MM.1S (cell line): ENCODE measurements at regions not wholly inside any gene's neighbourhood (a gene's known extent, or its start where the extent isn't known, plus 50 kb on each side); places are given as distances from the start of the nearest gene placed in this dataset.

ENCODE experiments used
- EZH2 ChIP-seq: fragments of 300-600 bp; sonication (generic); optimal IDR thresholded peaks from 2 replicates; pipeline ENCODE3; 2017; ENCODE audit warnings: low read depth, mild to moderate bottlenecking, antibody characterized with exemption, low read length, mixed read lengths
- TF ChIP-seq, protein P1 (sequence below): fragments of 300-600 bp; sonication (generic); IDR thresholded peaks from 2 replicates; pipeline ENCODE4 v1.5.1; 2016; ENCODE audit warnings: antibody characterized with exemption, low read length, mixed read lengths

DNA sequence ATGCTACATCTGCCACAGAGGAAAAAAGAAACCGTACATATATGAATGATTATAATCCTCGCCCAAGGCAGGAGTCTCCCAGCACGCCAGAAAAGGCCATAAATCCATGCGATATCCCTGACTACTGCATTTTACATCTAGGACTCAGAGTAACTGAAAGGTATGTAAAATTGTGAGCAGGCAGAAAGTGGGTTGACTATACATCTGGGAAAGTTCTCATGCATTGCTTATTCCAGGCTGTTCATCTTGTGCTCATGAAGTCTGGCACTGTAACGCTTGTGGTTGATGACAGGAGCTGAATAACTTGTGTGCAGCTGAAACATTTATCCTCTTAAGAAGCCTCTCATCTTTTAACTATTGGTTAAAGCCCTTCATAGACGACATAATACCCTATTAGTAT is 193.4 kb upstream of the STEAP4 start:
- TF ChIP-seq, protein P1, sequence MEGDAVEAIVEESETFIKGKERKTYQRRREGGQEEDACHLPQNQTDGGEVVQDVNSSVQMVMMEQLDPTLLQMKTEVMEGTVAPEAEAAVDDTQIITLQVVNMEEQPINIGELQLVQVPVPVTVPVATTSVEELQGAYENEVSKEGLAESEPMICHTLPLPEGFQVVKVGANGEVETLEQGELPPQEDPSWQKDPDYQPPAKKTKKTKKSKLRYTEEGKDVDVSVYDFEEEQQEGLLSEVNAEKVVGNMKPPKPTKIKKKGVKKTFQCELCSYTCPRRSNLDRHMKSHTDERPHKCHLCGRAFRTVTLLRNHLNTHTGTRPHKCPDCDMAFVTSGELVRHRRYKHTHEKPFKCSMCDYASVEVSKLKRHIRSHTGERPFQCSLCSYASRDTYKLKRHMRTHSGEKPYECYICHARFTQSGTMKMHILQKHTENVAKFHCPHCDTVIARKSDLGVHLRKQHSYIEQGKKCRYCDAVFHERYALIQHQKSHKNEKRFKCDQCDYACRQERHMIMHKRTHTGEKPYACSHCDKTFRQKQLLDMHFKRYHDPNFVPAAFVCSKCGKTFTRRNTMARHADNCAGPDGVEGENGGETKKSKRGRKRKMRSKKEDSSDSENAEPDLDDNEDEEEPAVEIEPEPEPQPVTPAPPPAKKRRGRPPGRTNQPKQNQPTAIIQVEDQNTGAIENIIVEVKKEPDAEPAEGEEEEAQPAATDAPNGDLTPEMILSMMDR, result no peak
- TF ChIP-seq EZH2, result no peak
